ENCODE measurements at regions not wholly inside any gene's neighbourhood (a gene's known extent, or its start where the extent isn't known, plus 50 kb on each side); places are given as distances from the start of the nearest gene placed in this dataset.

- ATAC-seq: no peak
Measured at GRCh38 chr1:93815366-93816110, 63.5 kb downstream of the DNTTIP2 start.

DNA sequence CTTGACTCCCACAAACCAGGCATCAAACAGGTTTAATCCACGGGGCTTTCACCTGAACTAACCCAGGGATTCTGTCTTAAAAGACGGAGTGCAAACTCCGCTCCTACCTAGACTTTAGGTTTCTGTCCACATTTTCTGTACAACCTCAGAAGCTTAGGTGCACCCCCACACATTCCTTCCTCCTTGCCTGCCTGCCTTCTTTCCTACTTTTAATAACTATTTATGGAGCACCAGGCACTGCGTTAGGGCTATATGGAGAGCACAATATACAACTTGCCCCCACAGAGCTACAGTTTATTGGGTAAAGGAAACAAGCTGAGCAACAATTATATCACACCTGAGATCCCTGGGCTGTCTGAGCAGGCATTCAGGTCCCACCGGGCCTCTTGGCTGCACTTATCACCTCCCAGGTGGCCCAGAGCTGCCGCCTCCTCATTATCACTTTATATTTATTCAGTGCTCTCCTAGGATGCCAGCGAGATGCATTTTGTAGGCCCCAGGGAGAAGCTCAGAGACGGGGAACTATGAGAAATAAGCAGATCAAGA lies 64.1 kb downstream of the DNTTIP2 start:
- no peak for ATAC-seq

DNA sequence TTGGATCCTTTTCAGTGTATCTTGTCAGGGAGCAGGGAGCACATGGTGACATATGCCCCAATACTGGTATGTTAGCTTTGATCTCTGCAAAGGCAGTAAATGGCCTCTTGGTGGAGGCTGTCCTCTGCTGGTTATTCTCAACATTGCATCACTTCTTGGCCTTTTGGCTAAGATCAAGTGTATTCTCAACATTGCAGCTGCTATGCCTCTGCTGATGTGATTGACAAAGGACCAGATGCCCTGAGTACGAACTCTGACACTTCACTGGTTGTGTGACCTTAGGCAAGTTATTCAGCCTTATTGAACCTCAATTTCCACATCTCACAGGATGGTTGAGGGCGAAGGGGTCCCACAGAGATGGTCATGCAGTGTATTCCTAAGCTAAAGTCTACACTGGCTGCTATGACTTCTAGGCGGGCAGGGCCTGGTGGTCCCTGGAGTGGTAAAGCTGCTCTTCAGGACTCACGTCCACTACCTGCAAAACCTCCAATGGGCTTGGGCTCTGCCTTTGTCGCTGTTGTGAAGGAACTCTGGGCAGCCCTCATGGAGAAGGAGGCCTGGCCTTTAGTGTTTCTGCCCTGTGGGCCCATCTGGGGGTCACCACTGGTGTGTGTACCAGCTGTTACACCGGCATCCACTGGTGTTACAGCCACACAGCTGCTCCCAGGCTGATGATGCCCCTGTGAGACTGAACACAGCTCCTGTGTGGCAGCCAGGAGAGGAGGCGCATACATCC lies 64.8 kb downstream of the DNTTIP2 start:
- ATAC-seq: peak; percentile 30 to 46

GRCh38 chr1:93813076-93813475 lies 65.9 kb downstream of the DNTTIP2 start:
- no peak for ATAC-seq

DNA sequence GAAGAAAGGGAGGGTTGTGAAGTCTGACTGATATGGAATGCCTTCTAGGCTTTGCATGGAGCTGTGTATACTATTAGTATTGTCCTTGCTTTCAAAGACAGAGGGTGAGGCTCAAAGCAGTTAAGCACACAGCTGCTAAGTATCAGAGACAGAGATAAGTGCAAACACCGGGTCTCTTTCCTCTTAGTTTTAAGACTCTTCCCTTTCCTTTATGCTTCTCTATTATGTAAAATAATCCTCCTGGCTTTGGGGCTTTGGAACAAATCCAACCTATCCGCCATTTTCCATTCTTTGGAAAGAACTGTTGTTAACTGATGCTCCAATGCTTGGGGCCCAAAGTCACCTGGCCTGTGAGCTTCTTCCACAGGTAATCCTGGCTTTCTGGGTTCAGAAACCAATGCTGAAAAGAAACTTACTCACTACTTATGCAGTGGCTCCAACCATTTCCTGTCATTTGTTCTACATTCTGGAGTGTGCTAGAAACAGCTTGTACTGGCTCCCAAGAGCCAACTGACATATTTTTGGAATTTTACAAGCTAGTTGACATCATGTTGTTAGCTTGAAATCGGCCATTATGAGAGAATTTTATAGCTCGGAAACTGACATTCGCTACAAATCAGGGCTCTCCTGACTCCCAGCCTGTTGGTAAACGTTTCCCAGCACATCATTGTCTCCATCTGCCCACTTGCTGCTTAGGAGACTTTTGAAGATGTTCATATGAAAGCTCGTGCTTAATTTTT lies 67.5 kb downstream of the DNTTIP2 start:
- no peak for ATAC-seq

DNA sequence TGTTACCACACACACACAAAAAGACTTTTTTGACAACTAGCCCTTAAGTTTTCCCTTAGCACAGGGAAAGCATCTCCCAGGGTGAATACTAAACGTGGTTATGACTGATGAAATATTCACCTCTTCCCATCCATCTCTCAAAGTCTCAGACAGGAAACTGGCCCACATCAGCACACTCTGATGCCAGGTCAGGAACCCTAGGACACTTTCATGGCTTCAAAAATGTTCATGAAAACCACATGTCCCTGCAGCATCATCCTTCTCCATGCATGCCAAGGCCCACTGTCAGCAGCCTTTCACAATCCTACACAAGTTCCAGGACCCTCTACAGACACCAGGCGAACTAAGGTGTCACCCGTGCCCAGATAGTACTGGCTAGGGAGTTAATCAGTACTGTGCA lies 68.7 kb downstream of the DNTTIP2 start:
- ATAC-seq: no peak

- ATAC-seq: no peak
Measured at GRCh38 chr1:93808871-93809270, 70.1 kb downstream of the DNTTIP2 start.

DNA sequence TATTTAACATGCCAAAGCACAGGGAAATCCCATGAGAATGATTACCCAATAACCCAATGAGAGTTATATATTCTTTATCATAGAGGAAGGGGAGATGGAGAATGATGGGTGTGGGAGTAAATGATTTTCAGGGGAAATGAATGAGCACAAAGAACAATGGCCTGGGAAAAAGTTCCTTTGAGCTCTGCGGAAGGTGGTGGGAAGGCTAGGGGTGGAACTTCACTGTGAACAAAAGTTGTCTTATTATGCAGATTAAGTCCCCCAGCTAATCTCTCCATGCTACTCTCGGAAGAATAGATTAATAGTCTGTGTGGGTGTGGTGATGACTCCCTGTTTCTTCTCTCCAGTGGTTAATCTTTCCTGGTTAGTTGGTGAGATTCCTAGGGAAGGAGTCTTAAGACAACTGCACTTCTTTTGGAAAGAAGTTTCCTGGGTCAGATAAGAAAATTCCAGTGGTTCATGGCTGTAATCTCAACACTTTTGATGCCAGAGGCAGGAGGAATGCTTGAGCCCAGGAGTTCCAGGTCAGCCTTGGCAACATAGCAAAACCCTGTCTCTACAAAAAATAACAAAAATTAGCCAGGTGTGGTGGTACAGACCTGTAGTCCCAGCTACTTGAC lies 71.6 kb downstream of the DNTTIP2 start:
- ATAC-seq: no peak

- ATAC-seq: no peak
Measured at GRCh38 chr1:93805027-93805610, 73.9 kb downstream of the DNTTIP2 start.

GRCh38 chr1:93804412-93804811 lies 74.6 kb downstream of the DNTTIP2 start:
- no peak for ATAC-seq

DNA sequence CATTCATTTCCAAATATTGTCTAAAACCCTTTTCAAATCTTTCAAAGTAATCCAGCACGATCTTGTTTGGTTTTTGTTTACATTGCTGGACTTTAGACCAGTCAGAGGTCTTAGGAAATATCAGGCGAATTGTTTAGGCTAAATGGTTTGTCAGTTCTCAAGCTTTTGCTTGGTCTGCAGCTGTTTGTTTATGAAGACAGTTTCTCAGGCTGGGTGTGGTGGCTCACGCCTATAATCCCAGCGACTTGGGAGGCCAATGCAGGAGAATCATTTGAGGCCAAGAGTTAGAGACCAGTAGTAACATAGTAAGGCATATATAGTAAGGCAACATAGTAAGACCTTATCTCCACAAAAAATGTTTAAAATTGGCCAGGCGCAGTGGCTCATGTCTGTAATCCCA lies 77.5 kb downstream of the DNTTIP2 start:
- no peak for ATAC-seq

DNA sequence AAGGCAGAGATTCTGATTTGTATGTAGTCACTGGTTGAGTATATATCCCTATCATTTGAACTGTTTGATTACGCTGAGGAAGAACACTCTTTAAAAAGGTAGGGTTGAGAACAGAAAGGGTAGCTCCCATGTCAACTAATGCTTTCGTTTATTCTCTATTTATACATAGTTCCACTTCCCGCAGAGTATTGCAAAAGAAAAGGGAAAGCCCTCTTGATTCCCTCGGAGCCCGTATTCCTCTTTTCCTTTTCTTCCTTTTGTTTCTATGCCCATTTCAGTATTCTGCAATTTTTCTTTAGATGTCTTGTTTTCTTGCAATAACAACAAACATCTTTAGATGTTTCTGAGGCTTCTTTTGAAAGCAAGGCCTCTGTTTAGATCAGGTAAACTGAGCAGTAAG lies 78.2 kb downstream of the DNTTIP2 start:
- ATAC-seq: no peak

GRCh38 chr1:93798291-93798690 lies 80.7 kb downstream of the DNTTIP2 start:
- no peak for ATAC-seq

- no peak for ATAC-seq
Measured at GRCh38 chr1:93784538-93784937, 94.5 kb downstream of the DNTTIP2 start.

DNA sequence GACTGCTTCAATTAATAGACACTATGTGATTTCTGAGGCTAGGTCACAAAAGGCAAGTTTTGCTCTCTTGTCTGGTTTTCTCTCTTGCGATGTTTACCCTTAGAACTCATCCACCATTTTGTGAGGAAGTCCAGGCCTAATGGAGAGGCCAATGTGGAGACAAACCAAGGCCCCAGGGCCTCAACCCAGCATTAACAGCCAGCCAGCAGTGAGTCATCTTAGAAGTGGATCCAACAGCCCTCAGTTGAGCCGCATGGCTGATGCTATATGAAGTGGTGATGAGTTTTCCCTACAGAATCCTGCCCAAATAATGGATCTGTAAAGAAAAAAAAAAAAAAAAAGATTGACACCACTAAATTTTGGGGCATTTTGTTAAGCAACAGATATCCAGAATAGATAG lies 95.1 kb downstream of the DNTTIP2 start:
- ATAC-seq: no peak

- ATAC-seq: no peak
Measured at GRCh38 chr1:93779540-93780165, 98.0 kb upstream of the BCAR3 start.

GRCh38 chr1:93778457-93778856 lies 96.8 kb upstream of the BCAR3 start:
- no peak for ATAC-seq

GRCh38 chr1:93777255-93777654 lies 95.6 kb upstream of the BCAR3 start:
- no peak for ATAC-seq

DNA sequence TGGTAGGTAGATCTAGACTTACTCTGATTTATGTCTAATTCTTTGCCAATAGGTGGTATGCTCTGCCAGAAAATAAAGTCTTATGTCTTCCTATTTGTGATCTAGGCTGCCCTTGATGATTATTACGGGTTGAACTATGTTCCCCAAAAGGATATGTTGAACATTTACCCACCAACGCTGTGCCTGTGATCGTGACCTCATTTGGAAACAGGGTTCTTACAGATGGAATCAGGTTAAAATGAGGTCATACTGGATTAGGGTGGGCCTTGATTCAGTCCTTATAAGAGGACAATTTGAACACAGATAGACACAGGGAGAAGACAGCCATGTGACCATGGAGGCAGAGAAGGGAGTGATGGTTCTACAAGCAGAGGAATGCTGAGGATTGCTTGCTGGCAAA lies 95.1 kb upstream of the BCAR3 start:
- no peak for ATAC-seq

DNA sequence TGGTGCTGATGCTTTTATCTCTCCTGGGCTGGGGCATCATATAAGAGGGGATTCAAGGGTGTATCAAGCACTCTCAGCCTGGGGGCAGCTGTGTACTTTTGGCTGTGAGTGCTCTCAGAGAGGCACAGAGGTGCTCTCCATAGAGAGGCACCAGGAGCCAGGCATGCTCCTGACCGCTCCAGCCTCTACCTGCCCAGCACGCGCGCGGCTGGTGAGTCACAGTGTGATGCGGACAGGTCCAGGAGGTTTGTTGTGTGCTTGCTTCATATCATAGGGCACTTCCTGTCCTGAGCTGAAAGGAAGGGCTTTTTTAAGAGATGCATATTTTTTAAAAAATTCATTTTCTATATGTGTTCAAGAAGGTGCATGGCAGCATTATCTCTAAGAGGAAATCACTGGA lies 93.6 kb upstream of the BCAR3 start:
- ATAC-seq: no peak

DNA sequence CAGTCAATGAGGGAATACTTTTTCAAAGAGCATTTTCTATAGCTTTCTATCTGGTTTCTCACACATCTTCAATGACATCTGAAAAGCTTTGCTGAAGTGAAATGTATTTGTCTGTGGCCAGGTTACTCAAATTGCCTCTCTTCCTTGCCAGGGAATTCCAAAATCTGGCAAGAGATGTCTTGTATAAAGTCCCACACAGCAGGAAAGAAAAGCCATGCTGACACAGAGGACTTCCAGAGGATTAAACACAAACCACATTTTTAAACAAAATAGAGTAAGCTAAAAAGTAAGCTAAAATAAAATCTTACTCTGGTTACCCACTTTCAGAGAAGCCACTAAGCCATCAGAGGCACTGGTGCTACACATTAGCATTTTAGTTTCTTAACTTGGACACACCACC lies 93.1 kb upstream of the BCAR3 start:
- no peak for ATAC-seq

Measured in activated CD4-positive, CD25-positive, alpha-beta regulatory T cell treated with anti-CD3 and anti-CD28 coated beads, Interleukin-2, amount 50 U/mL, for 24 hours (primary cell).